Upper lobe of left lung (tissue), 6 donors: ENCODE measurements at regions not wholly inside any gene's neighbourhood (a gene's known extent, or its start where the extent isn't known, plus 50 kb on each side); places are given as distances from the start of the nearest gene placed in this dataset.

ENCODE experiments used
- ATAC-seq, 2 donors: fragments of 200-7000 bp; cut with Tn5 transposase; one replicate each; pipeline ENCODE4 v1.9.1; 2022; ENCODE audit warnings: mild to moderate bottlenecking in 2 of 2, moderate library complexity in 2 of 2; ENCODE audit not compliant: low FRiP score in 2 of 2
- DNase-seq, 2 donors: peaks; one replicate each; pipeline ENCODE4 v3.0.0-alpha.2; 2019 to 2020
- H3K27ac ChIP-seq, 4 donors: fragments of 200-600 bp; sonication (generic); one replicate each; pipeline ENCODE4 v1.5.1; 2016 to 2019
- H3K27me3 ChIP-seq, 4 donors: fragments of 200-600 bp; sonication (generic); one replicate each; pipeline ENCODE4 v1.5.1; 2017 to 2019
- H3K36me3 ChIP-seq, 4 donors: fragments of 200-600 bp; sonication (generic); one replicate each; pipeline ENCODE4 v1.5.1; 2016 to 2019
- H3K4me1 ChIP-seq, 4 donors: fragments of 200-600 bp; sonication (generic); one replicate each; pipeline ENCODE4 v1.5.1; 2018 to 2019
- H3K4me3 ChIP-seq, 4 donors: fragments of 200-600 bp; sonication (generic); one replicate each; pipeline ENCODE4 v1.5.1; 2017 to 2019; ENCODE audit warnings: mild to moderate bottlenecking in 2 of 4, moderate library complexity in 1 of 4
- H3K9me3 ChIP-seq, 4 donors: fragments of 200-600 bp; sonication (generic); one replicate each; pipeline ENCODE4 v1.5.1; 2018 to 2019
- CTCF ChIP-seq, 6 experiments: fragments of 450-650 bp in 4 of 6; fragments of 200-600 bp in 2 of 6; sonication (generic) in 2 of 6; IDR thresholded peaks; one replicate each; pipeline ENCODE4 v1.5.1; 2016 to 2019; ENCODE audit warnings: antibody characterized with exemption in 6 of 6
- EP300 ChIP-seq, 4 donors: sonication (generic); formaldehyde crosslinking; IDR thresholded peaks; one replicate each; pipeline ENCODE4 v1.5.1; 2017; ENCODE audit warnings: antibody characterized with exemption in 4 of 4, control low read depth in 2 of 4
- POLR2A ChIP-seq, 4 donors: fragments of 450-650 bp; IDR thresholded peaks; one replicate each; pipeline ENCODE4 v1.5.1; 2016 to 2017; ENCODE audit warnings: antibody characterized with exemption in 4 of 4, mild to moderate bottlenecking in 2 of 4
- POLR2AphosphoS5 ChIP-seq, 2 donors: sonication (generic); formaldehyde crosslinking; IDR thresholded peaks; one replicate each; pipeline ENCODE4 v1.5.1; 2017; ENCODE audit warnings: antibody characterized with exemption in 2 of 2
- WGBS, 2 donors: methylation state at CpG; one replicate each; pipeline ENCODE4 v1.1.5; 2017 to 2018; 5-methylcytosine and 5-hydroxymethylcytosine counted together
- donor health status: DM: no; HTN: no; CAD: no; lungs with moderate emphysema.
- donor health status: DM: no; HTN: yes; CAD: no; lungs with severe emphysema.

GRCh38 chr2:118222273-118222594, 134.0 kb downstream of the INSIG2 start:
- Histone ChIP-seq H3K36me3 (no peaks in the 10 kb centered on the region), H3K4me3 (no peak overlapping the region), H3K27ac (no peak overlapping the region), H3K27me3 (peaks cover 0 to 42% (median 19%) of the 10 kb centered on the region in 4 donors), H3K9me3 (no peaks in the 10 kb centered on the region), H3K4me1 (peaks cover 4 to 15% (median 13%) of the 10 kb centered on the region in 4 donors)
- TF ChIP-seq EP300 (IDR thresholded peaks at IDR 0.05) (no peak), CTCF (IDR thresholded peaks at IDR 0.05) (peak in 1 of 6 experiments; percentile 9)
- no peak for DNase-seq
- ATAC-seq, result no peak

- peaks cover 0 to 42% (median 19%) of the 10 kb centered on the region in 4 donors for H3K27me3 ChIP-seq
- no peak for DNase-seq
These were observed 133.4 kb downstream of the INSIG2 start for GRCh38 chr2:118221536-118222272.

GRCh38 chr2:118219611-118220010, 131.3 kb downstream of the INSIG2 start:
- Histone ChIP-seq H3K27me3 (peaks cover 0 to 31% (median 13%) of the 10 kb centered on the region in 4 donors), H3K9me3 (no peaks in the 10 kb centered on the region), H3K4me3 (no peak overlapping the region), H3K36me3 (no peaks in the 10 kb centered on the region), H3K4me1 (peaks cover 4 to 13% (median 12%) of the 10 kb centered on the region in 4 donors), H3K27ac (no peak overlapping the region)
- ATAC-seq (no peak), DNase-seq (no peak)
- 57 to 72% methylated on average over 1 of the region's 1 CpG for WGBS, 2 donors
- TF ChIP-seq EP300 (IDR thresholded peaks at IDR 0.05) (no peak), CTCF (IDR thresholded peaks at IDR 0.05) (no peak), POLR2A (IDR thresholded peaks at IDR 0.05) (no peak), POLR2AphosphoS5 (IDR thresholded peaks at IDR 0.05) (no peak)

More at GRCh38 chr2:118221536-118222272, 133.4 kb downstream of the INSIG2 start:
- Histone ChIP-seq H3K4me1 (peaks cover 4 to 15% (median 13%) of the 10 kb centered on the region in 4 donors), H3K9me3 (no peaks in the 10 kb centered on the region), H3K27ac (no peak overlapping the region), H3K4me3 (no peak overlapping the region), H3K36me3 (no peaks in the 10 kb centered on the region)
- TF ChIP-seq EP300 (IDR thresholded peaks at IDR 0.05), result no peak
- peak; percentile 37 to 70 (median 57) for TF ChIP-seq CTCF (IDR thresholded peaks at IDR 0.05)
- ATAC-seq, result peak; percentile 71 to 83
- WGBS, 2 donors, result 23 to 25% methylated on average over 10 of the region's 10 CpGs

- WGBS, 2 donors, result 83 to 92% methylated on average over 3 of the region's 3 CpGs
These were observed 128.0 kb downstream of the INSIG2 start for GRCh38 chr2:118216224-118216623.

More at GRCh38 chr2:118216224-118216623, 128.0 kb downstream of the INSIG2 start:
- H3K4me3 ChIP-seq, result no peak overlapping the region
- ATAC-seq (no peak), DNase-seq (no peak)
- H3K4me1 ChIP-seq, result no peaks in the 10 kb centered on the region
- peaks cover 0 to 5% (median 1%) of the 10 kb centered on the region in 4 donors for H3K27me3 ChIP-seq
- TF ChIP-seq POLR2AphosphoS5 (IDR thresholded peaks at IDR 0.05) (no peak), EP300 (IDR thresholded peaks at IDR 0.05) (no peak), CTCF (IDR thresholded peaks at IDR 0.05) (no peak)
- H3K36me3 ChIP-seq, result no peaks in the 10 kb centered on the region
- no peaks in the 10 kb centered on the region for H3K9me3 ChIP-seq
- no peak overlapping the region for H3K27ac ChIP-seq
